Stomach (tissue), 8 donors: ENCODE measurements at regions not wholly inside any gene's neighbourhood (a gene's known extent, or its start where the extent isn't known, plus 50 kb on each side); places are given as distances from the start of the nearest gene placed in this dataset.

Experiments
- DNase-seq, 2 donors: peaks; one replicate each; pipeline versions ENCODE4 v3.0.0 to v3.0.0-alpha.2; 2013 to 2019
- H3K27ac ChIP-seq, 5 donors: fragments of 200-600 bp in 4 of 5; sonication (generic) in 4 of 5; one replicate each; pipeline ENCODE4 v1.5.1; 2013 to 2019; ENCODE audit warnings: mild to moderate bottlenecking in 1 of 5, moderate library complexity in 1 of 5
- H3K27me3 ChIP-seq, 3 donors: fragments of 200-600 bp; sonication (generic); one replicate each; pipeline ENCODE4 v1.5.1; 2017 to 2019; ENCODE audit warnings: mixed run types in 1 of 3
- H3K36me3 ChIP-seq, 4 donors: fragments of 200-600 bp; sonication (generic); 1 replicate in 3 of 4; 2 replicates in 1 of 4; pipeline ENCODE4 v1.5.1; 2016 to 2019
- H3K4me1 ChIP-seq, 4 donors: fragments of 200-600 bp; sonication (generic); one replicate each; pipeline ENCODE4 v1.5.1; 2016 to 2019
- H3K4me3 ChIP-seq, 4 donors: fragments of 200-600 bp; sonication (generic) in 3 of 4; one replicate each; pipeline ENCODE4 v1.5.1; 2016 to 2019; ENCODE audit warnings: mild to moderate bottlenecking in 1 of 4
- H3K9me3 ChIP-seq, 4 donors: fragments of 200-600 bp; sonication (generic); one replicate each; pipeline ENCODE4 v1.5.1; 2016 to 2019
- CTCF ChIP-seq, 7 experiments: fragments of 450-650 bp in 4 of 7; fragments of 200-600 bp in 3 of 7; sonication (generic) in 3 of 7; IDR thresholded peaks; one replicate each; pipeline ENCODE4 v1.5.1; 2016 to 2019; ENCODE audit warnings: antibody characterized with exemption in 7 of 7, control low read depth in 2 of 7, mild to moderate bottlenecking in 1 of 7
- EP300 ChIP-seq: sonication (generic); formaldehyde crosslinking; IDR thresholded peaks from one replicate; pipeline ENCODE4 v1.6.1; 2017; ENCODE audit warnings: antibody characterized with exemption
- POLR2A ChIP-seq, 4 donors: fragments of 450-650 bp; IDR thresholded peaks; one replicate each; pipeline ENCODE4 v1.6.1; 2016; ENCODE audit warnings: antibody characterized with exemption in 4 of 4, control low read depth in 2 of 4, mild to moderate bottlenecking in 1 of 4, moderate library complexity in 1 of 4
- POLR2AphosphoS5 ChIP-seq, 3 donors: sonication (generic); formaldehyde crosslinking; IDR thresholded peaks; one replicate each; pipeline ENCODE4 v1.6.1; 2016; ENCODE audit warnings: antibody characterized with exemption in 3 of 3
- WGBS, 5 donors: extraction: QIAGEN DNeasy Blood & Tissue Kit in 3 of 5; methylation state at CpG; one replicate each; pipeline versions ENCODE4 v1.1.5 to v1.1.7; 2013 to 2018; 5-methylcytosine and 5-hydroxymethylcytosine counted together
- intact Hi-C: fragments of 100-400 bp; cut with DNase I; formaldehyde crosslinking; loops from one replicate; pipeline ENCODE4 v1.15.1; 2023; ENCODE audit warnings: low total_unique reads
- donor health status: healthy with polysubstance abuse.
- donor health status: Bipolar disorder and iron deficiency.
- donor health status: healthy.

- Histone ChIP-seq H3K4me1 (no peaks in the 10 kb centered on the region), H3K27me3 (no peaks in the 10 kb centered on the region), H3K36me3 (no peaks in the 10 kb centered on the region), H3K4me3 (no peak overlapping the region), H3K27ac (no peak overlapping the region), H3K9me3 (peaks cover 0 to 19% (median 11%) of the 10 kb centered on the region in 4 donors)
- DNase-seq: no peak
- TF ChIP-seq EP300 (no peak), CTCF (IDR thresholded peaks at IDR 0.05) (no peak), POLR2AphosphoS5 (IDR thresholded peaks at IDR 0.05) (no peak), POLR2A (IDR thresholded peaks at IDR 0.05) (no peak)
- 71 to 85% (median 77%) methylated on average over 2 of the region's 2 CpGs for WGBS, 5 donors
- intact Hi-C loops: no loop called here
These were observed 72.6 kb upstream of the LSM8 start for GRCh38 chr7:118111347-118111746.

GRCh38 chr7:118114175-118114574 lies 69.8 kb upstream of the LSM8 start:
- no peaks in the 10 kb centered on the region for H3K27me3 ChIP-seq
- 65 to 83% (median 76%) methylated on average over 10 of the region's 10 CpGs for WGBS, 5 donors
- no peaks in the 10 kb centered on the region for H3K36me3 ChIP-seq
- no peak overlapping the region for H3K4me3 ChIP-seq
- no peak for TF ChIP-seq POLR2AphosphoS5 (IDR thresholded peaks at IDR 0.05)
- no peak for TF ChIP-seq CTCF (IDR thresholded peaks at IDR 0.05)
- TF ChIP-seq POLR2A (IDR thresholded peaks at IDR 0.05): no peak
- TF ChIP-seq EP300: no peak
- H3K27ac ChIP-seq: no peak overlapping the region
- intact Hi-C loops: no loop called here
- DNase-seq: no peak
- peaks cover 3 to 36% (median 11%) of the 10 kb centered on the region in 4 donors for H3K9me3 ChIP-seq
- H3K4me1 ChIP-seq: no peaks in the 10 kb centered on the region

- 53 to 62% (median 61%) methylated on average over 3 of the region's 3 CpGs for WGBS, 5 donors
- TF ChIP-seq EP300 (no peak), CTCF (IDR thresholded peaks at IDR 0.05) (no peak), POLR2A (IDR thresholded peaks at IDR 0.05) (no peak), POLR2AphosphoS5 (IDR thresholded peaks at IDR 0.05) (no peak)
- no peak for DNase-seq
- no peak overlapping the region for H3K4me3 ChIP-seq
- H3K4me1 ChIP-seq: no peaks in the 10 kb centered on the region
- H3K27ac ChIP-seq: no peak overlapping the region
- no peaks in the 10 kb centered on the region for H3K36me3 ChIP-seq
- H3K27me3 ChIP-seq: no peaks in the 10 kb centered on the region
- intact Hi-C loops: no loop called here
- H3K9me3 ChIP-seq: peaks cover 0 to 6% (median 1%) of the 10 kb centered on the region in 4 donors
These were observed 54.7 kb upstream of the LSM8 start for GRCh38 chr7:118129041-118129795.

GRCh38 chr7:118132764-118133163 lies 51.2 kb upstream of the LSM8 start:
- no peaks in the 10 kb centered on the region for H3K36me3 ChIP-seq
- H3K9me3 ChIP-seq: peaks cover 0 to 16% (median 6%) of the 10 kb centered on the region in 4 donors
- TF ChIP-seq POLR2A (IDR thresholded peaks at IDR 0.05): no peak
- no peak for TF ChIP-seq POLR2AphosphoS5 (IDR thresholded peaks at IDR 0.05)
- TF ChIP-seq EP300: no peak
- no peak for TF ChIP-seq CTCF (IDR thresholded peaks at IDR 0.05)
- no peak overlapping the region for H3K4me3 ChIP-seq
- 58 to 64% (median 61%) methylated on average over 2 of the region's 2 CpGs for WGBS, 5 donors
- no peak for DNase-seq
- H3K4me1 ChIP-seq: no peaks in the 10 kb centered on the region
- intact Hi-C loops: no loop called here
- H3K27me3 ChIP-seq: no peaks in the 10 kb centered on the region
- no peak overlapping the region for H3K27ac ChIP-seq
